GM21737 (cell line): ENCODE measurements at regions not wholly inside any gene's neighbourhood (a gene's known extent, or its start where the extent isn't known, plus 50 kb on each side); places are given as distances from the start of the nearest gene placed in this dataset.
"Not testable (repeated sequence)": the region's sequence is repeated elsewhere in the genome, so short reads cannot be mapped to it uniquely, and the experiment has no call there.

Experiments used
- ATAC-seq: cut with Tn5 transposase; IDR thresholded peaks from one replicate; pipeline ENCODE4 v1.9.1; 2021; ENCODE audit warnings: mild to moderate bottlenecking, moderate library complexity; ENCODE audit not compliant: unreplicated experiment

GRCh38 chr4:130043732-130044160 is 947.8 kb downstream of the C4orf33 start:
- peak; percentile 96 for ATAC-seq

- ATAC-seq: no peak
Observed at GRCh38 chr4:130044788-130045531, 949.0 kb downstream of the C4orf33 start.

- ATAC-seq: no peak
Observed at GRCh38 chr4:130053723-130054122, 957.8 kb downstream of the C4orf33 start.

GRCh38 chr4:130054908-130055307 is 959.0 kb downstream of the C4orf33 start:
- ATAC-seq: no peak

- no peak for ATAC-seq
Observed at GRCh38 chr4:130056286-130056685, 960.3 kb downstream of the C4orf33 start.

GRCh38 chr4:130064471-130064870 is 968.5 kb downstream of the C4orf33 start:
- no peak for ATAC-seq

GRCh38 chr4:130067419-130067818 is 971.5 kb downstream of the C4orf33 start:
- ATAC-seq: no peak

GRCh38 chr4:130068072-130068471 is 972.1 kb downstream of the C4orf33 start:
- ATAC-seq: no peak

GRCh38 chr4:130071746-130072145 is 975.8 kb downstream of the C4orf33 start:
- ATAC-seq: no peak

GRCh38 chr4:130073145-130073790 is 977.3 kb downstream of the C4orf33 start:
- no peak for ATAC-seq

- no peak for ATAC-seq
Observed at GRCh38 chr4:130074096-130074495, 978.1 kb downstream of the C4orf33 start.

- no peak for ATAC-seq
Observed at GRCh38 chr4:130077275-130077674, 981.3 kb downstream of the C4orf33 start.

GRCh38 chr4:130079027-130079426 is 983.1 kb downstream of the C4orf33 start:
- not testable (repeated sequence) for ATAC-seq

- no peak for ATAC-seq
Observed at GRCh38 chr4:130080872-130081451, 985.0 kb downstream of the C4orf33 start.

GRCh38 chr4:130090427-130090826 is 994.5 kb downstream of the C4orf33 start:
- no peak for ATAC-seq

- ATAC-seq: no peak
Observed at GRCh38 chr4:130092187-130093015, 996.4 kb downstream of the C4orf33 start.

- no peak for ATAC-seq
Observed at GRCh38 chr4:130099105-130099504, 1003.2 kb downstream of the C4orf33 start.

GRCh38 chr4:130110189-130110588 is 1014.2 kb downstream of the C4orf33 start:
- ATAC-seq: no peak

GRCh38 chr4:130110770-130111169 is 1014.8 kb downstream of the C4orf33 start:
- ATAC-seq: no peak

- ATAC-seq: no peak
Observed at GRCh38 chr4:130124066-130124465, 1028.1 kb downstream of the C4orf33 start.

- ATAC-seq: no peak
Observed at GRCh38 chr4:130125467-130125866, 1029.5 kb downstream of the C4orf33 start.
